Lower lobe of right lung (tissue), 2 donors: ENCODE measurements at regions not wholly inside any gene's neighbourhood (a gene's known extent, or its start where the extent isn't known, plus 50 kb on each side); places are given as distances from the start of the nearest gene placed in this dataset.

ENCODE experiments used
- ATAC-seq, 2 donors: fragments of 200-7000 bp; cut with Tn5 transposase; one replicate each; pipeline ENCODE4 v1.9.1; 2020 to 2022; ENCODE audit warnings: mild to moderate bottlenecking in 2 of 2, moderate library complexity in 2 of 2
- DNase-seq: peaks from one replicate; pipeline ENCODE4 v3.0.0-alpha.2; 2020
- H3K27ac ChIP-seq: fragments of 200-600 bp; one replicate; pipeline ENCODE4 v1.8.0; 2022
- H3K27me3 ChIP-seq: fragments of 200-600 bp; one replicate; pipeline ENCODE4 v1.8.0; 2022; ENCODE audit warnings: low read depth
- H3K36me3 ChIP-seq: fragments of 200-600 bp; one replicate; pipeline ENCODE4 v1.8.0; 2022; ENCODE audit warnings: mild to moderate bottlenecking
- H3K4me1 ChIP-seq: fragments of 200-600 bp; one replicate; pipeline ENCODE4 v1.8.0; 2022
- H3K4me3 ChIP-seq: fragments of 200-600 bp; one replicate; pipeline ENCODE4 v1.8.0; 2022; ENCODE audit warnings: mild to moderate bottlenecking
- H3K9me3 ChIP-seq: fragments of 200-600 bp; one replicate; pipeline ENCODE4 v1.8.0; 2022
- intact Hi-C: fragments of 100-400 bp; cut with DNase I; formaldehyde crosslinking; loops from one replicate; pipeline ENCODE4 v1.11.0; 2022
- TF ChIP-seq, protein P1 (sequence below): fragments of 200-600 bp; IDR thresholded peaks from one replicate; pipeline ENCODE4 v1.8.0; 2022; ENCODE audit warnings: antibody characterized with exemption, mild to moderate bottlenecking
- donor health status: DM: no; HTN: yes; CAD: no; lungs with severe emphysema.

DNA sequence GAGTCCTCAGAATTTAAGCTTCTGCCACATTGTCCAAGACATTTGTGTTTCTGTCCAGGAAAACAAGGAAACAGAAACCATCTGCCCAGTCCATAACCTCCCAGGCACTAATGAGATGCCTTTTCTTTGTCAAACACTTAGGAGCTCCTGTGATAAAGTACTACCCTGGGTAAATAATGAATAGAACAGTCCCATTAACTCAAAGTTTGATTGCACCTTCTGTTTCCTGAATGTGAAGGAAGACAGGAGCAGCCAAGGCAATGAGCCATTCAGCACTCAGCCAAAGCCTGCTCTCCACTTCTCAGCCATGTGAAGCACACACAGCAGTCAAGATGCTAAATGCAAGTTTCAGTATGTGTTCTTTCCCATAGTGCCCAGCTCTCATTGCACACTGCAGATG is 199.8 kb downstream of the SEC16B start:
- TF ChIP-seq, protein P1, sequence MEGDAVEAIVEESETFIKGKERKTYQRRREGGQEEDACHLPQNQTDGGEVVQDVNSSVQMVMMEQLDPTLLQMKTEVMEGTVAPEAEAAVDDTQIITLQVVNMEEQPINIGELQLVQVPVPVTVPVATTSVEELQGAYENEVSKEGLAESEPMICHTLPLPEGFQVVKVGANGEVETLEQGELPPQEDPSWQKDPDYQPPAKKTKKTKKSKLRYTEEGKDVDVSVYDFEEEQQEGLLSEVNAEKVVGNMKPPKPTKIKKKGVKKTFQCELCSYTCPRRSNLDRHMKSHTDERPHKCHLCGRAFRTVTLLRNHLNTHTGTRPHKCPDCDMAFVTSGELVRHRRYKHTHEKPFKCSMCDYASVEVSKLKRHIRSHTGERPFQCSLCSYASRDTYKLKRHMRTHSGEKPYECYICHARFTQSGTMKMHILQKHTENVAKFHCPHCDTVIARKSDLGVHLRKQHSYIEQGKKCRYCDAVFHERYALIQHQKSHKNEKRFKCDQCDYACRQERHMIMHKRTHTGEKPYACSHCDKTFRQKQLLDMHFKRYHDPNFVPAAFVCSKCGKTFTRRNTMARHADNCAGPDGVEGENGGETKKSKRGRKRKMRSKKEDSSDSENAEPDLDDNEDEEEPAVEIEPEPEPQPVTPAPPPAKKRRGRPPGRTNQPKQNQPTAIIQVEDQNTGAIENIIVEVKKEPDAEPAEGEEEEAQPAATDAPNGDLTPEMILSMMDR: no peak
- H3K27me3 ChIP-seq: no peaks in the 10 kb centered on the region
- ATAC-seq (no peak), DNase-seq (no peak)
- H3K36me3 ChIP-seq: no peaks in the 10 kb centered on the region
- peaks cover 22% of the 10 kb centered on the region for H3K9me3 ChIP-seq
- no peak overlapping the region for H3K27ac ChIP-seq
- no peaks in the 10 kb centered on the region for H3K4me1 ChIP-seq
- H3K4me3 ChIP-seq: no peak overlapping the region
- intact Hi-C loops: no loop called here

DNA sequence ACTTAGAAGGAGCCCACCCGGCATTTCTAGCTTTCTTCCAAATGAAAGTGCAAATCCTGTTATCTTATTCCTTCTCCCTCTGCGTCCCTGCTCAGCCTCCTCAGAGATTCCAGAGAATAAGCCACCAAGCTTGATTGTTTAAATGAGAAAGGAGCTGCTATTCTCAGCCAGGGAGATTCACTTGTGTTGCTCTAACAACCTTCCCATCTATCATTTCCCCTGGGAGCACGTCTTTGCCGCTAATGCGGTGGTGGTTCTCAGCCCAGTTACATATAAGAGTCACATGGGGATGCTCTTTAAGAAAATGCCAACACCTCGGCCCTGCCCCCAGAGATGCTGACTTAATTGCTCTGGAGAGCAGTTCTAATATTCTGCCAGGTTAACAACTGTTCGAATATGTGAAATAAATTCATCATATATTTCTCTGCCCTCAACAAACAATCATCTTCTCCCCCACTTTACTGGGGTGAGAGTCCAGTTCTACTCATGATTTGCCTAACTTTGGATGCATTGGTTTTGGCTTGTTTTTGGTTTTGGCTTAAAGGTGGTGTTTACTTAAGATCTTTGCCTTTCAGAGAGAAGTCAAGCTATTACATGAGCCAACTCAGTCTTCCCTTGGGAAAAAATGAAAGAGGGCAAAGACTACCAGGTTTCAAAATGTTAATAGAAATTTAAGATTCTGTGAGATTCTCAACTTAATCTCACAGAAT is 213.9 kb downstream of the SEC16B start:
- intact Hi-C loops: no loop called here
- no peaks in the 10 kb centered on the region for H3K27me3 ChIP-seq
- no peak overlapping the region for H3K27ac ChIP-seq
- H3K4me1 ChIP-seq: no peaks in the 10 kb centered on the region
- no peak for DNase-seq
- ATAC-seq: no peak
- H3K9me3 ChIP-seq: no peaks in the 10 kb centered on the region
- TF ChIP-seq, protein P1: no peak
- H3K36me3 ChIP-seq: no peaks in the 10 kb centered on the region
- no peak overlapping the region for H3K4me3 ChIP-seq

DNA sequence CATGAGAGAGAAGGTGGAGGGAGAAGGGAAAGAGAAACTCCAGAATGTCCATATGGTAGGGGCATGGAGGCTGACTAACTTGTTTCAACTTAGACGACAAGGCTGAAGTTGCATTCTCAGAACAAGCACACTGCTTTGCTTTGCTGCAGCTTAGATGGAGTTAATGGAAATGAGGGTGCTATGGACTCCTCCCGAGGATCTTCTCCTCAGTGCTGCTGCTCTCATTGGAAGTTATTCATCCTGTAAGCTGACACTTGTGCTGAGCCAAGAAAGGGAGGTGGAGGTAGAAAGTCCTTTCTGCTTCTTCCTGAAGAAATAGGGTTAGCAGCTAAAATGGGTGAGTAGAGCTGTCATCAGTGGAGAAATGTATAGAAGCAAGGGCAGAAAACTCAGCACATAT is 215.3 kb downstream of the SEC16B start:
- intact Hi-C loops: no loop called here

GRCh38 chr1:177753655-177754054 is 216.2 kb downstream of the SEC16B start:
- intact Hi-C loops: no loop called here
- Histone ChIP-seq H3K27me3 (no peaks in the 10 kb centered on the region), H3K4me1 (no peaks in the 10 kb centered on the region), H3K9me3 (no peaks in the 10 kb centered on the region), H3K4me3 (no peak overlapping the region), H3K36me3 (no peaks in the 10 kb centered on the region), H3K27ac (no peak overlapping the region)
- TF ChIP-seq, protein P1: no peak
- no peak for ATAC-seq
- DNase-seq: no peak

More for the DNA sequence above, 215.3 kb downstream of the SEC16B start:
- TF ChIP-seq, protein P1: no peak
- H3K27ac ChIP-seq: no peak overlapping the region
- no peaks in the 10 kb centered on the region for H3K27me3 ChIP-seq
- DNase-seq (no peak), ATAC-seq (no peak)
- H3K36me3 ChIP-seq: no peaks in the 10 kb centered on the region
- H3K9me3 ChIP-seq: no peaks in the 10 kb centered on the region
- no peak overlapping the region for H3K4me3 ChIP-seq
- no peaks in the 10 kb centered on the region for H3K4me1 ChIP-seq

DNA sequence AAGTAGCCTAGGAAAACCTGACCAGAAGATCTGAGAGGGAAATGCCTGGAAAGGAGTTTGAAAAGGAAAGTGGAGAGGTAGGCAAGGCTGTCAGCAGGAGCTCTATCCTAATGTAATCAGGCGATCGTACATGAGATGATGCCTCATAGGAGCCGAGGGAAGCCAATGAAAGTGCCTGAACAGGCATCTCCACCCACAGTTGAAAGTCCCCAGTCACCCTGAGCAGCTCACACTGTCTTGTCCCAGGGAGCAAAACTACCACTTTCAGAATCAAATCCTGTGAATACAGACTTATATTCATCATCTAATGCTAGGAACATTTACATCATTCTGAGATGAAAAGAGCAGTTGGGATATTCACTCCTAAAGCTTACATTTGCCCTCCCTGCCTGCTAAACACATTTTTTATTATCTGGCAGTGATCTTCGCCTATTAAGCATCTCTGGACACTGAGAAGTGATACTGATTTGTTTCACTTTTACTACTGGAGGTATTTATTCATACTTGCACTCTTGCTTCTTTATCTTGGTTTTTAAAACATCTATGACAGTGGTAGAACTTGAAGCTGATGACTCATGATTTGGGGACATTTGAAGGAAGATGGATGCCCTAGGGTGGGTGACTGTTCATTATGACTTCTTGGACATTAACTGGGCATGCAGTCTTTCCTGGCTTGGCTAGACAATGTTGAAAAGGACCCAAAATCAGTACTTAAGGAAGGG is 221.6 kb downstream of the SEC16B start:
- Histone ChIP-seq H3K4me1 (no peaks in the 10 kb centered on the region), H3K27me3 (no peaks in the 10 kb centered on the region), H3K4me3 (no peak overlapping the region), H3K27ac (no peak overlapping the region), H3K36me3 (no peaks in the 10 kb centered on the region), H3K9me3 (no peaks in the 10 kb centered on the region)
- no peak for ATAC-seq
- intact Hi-C loops: no loop called here
- TF ChIP-seq, protein P1: no peak
- DNase-seq: no peak
